Endothelial cell of umbilical vein (primary cell): ENCODE measurements at regions not wholly inside any gene's neighbourhood (a gene's known extent, or its start where the extent isn't known, plus 50 kb on each side); places are given as distances from the start of the nearest gene placed in this dataset.
A peak's percentile ranks its signal among the peaks of the same experiment; 100 is the strongest.

Experiments used
- BruUV-seq: library from RNA; stranded (reverse); fragments of 400-500 nt; replicated peaks from 2 replicates; lab custom pipeline; 2021; lab: Mats Ljungman, UMichigan
- CTCF ChIA-PET: fragments of 300-600, 350-600 bp; sonication (Branson Sonifier 250); formaldehyde crosslinking; loops from one replicate; lab custom pipeline; 2021; ENCODE audit warnings: antibody characterized with exemption, inconsistent platforms; lab: Charles Lee
- POLR2A ChIA-PET: fragments of 300-600, 350-600 bp; sonication (Branson Sonifier 250); formaldehyde crosslinking; loops from one replicate; lab custom pipeline; 2021; ENCODE audit warnings: antibody characterized with exemption, inconsistent platforms; lab: Charles Lee
- DNase-seq: peaks from one replicate; pipeline ENCODE4 v3.0.0-alpha.2; 2011; ENCODE audit warnings: low read depth, low spot score
- FAIRE-seq: peaks from 2 replicates; lab custom pipeline; 2011; peaks lifted over from hg19 to GRCh38; lab: Jason Lieb, UNC
- H2AFZ ChIP-seq: 2 replicates; pipeline ENCODE4 v1.6.0; 2012; ENCODE audit warnings: low read depth, low read length, control low read depth, inconsistent platforms
- H3K27ac ChIP-seq: 2 replicates; pipeline ENCODE4 v1.5.1; 2011; ENCODE audit warnings: low read depth, mild to moderate bottlenecking, control low read depth, low read length, moderate library complexity; ENCODE audit not compliant: insufficient read depth
- H3K27me3 ChIP-seq, 2 experiments: 2 replicates each; pipeline versions ENCODE4 v1.6.0 to v1.6.1; 2011; ENCODE audit warnings: low read length in 2 of 2, mixed read lengths in 1 of 2; ENCODE audit not compliant: control insufficient read depth in 2 of 2, insufficient read depth in 2 of 2
- H3K36me3 ChIP-seq, 2 experiments: 2 replicates in 1 of 2; 3 replicates in 1 of 2; pipeline ENCODE4 v1.5.1; 2011; ENCODE audit warnings: low read length in 2 of 2, mild to moderate bottlenecking in 1 of 2, moderate library complexity in 1 of 2; ENCODE audit not compliant: control insufficient read depth in 2 of 2, insufficient read depth in 2 of 2; ENCODE audit errors: extremely low read depth in 1 of 2
- H3K4me1 ChIP-seq: 3 replicates; pipeline ENCODE4 v1.5.1; 2011; ENCODE audit warnings: mild to moderate bottlenecking, low read length; ENCODE audit not compliant: control insufficient read depth, insufficient read depth; ENCODE audit errors: extremely low read depth
- H3K4me2 ChIP-seq: 2 replicates; pipeline ENCODE4 v1.6.1; 2011; ENCODE audit warnings: low read length, control low read depth, mixed read lengths; ENCODE audit not compliant: insufficient read depth
- H3K4me3 ChIP-seq, 3 experiments: fragments of 200-600 bp in 1 of 3; sonication (generic), shearing (Covaris generic) in 1 of 3; replicated peaks in 1 of 3; 2 replicates each; pipeline ENCODE4 v1.5.1; 2011 to 2016; ENCODE audit warnings: control low read depth in 3 of 3, low read length in 3 of 3, mild to moderate bottlenecking in 2 of 3, inconsistent platforms in 1 of 3, low read depth in 1 of 3, moderate library complexity in 1 of 3; ENCODE audit not compliant: insufficient read depth in 1 of 3
- H3K79me2 ChIP-seq: 2 replicates; pipeline ENCODE4 v1.6.0; 2012; ENCODE audit warnings: low read length, inconsistent platforms; ENCODE audit not compliant: control insufficient read depth, insufficient read depth
- H3K9ac ChIP-seq: replicated peaks from 2 replicates; pipeline ENCODE3; 2011; ENCODE audit warnings: low read length, control low read depth; ENCODE audit not compliant: insufficient read depth; ENCODE audit errors: extremely low read depth
- H3K9me1 ChIP-seq: replicated peaks from 3 replicates; pipeline ENCODE4 v1.6.0; 2011; ENCODE audit warnings: mild to moderate bottlenecking, low read length; ENCODE audit not compliant: control insufficient read depth, insufficient read depth; ENCODE audit errors: extremely low read depth
- H3K9me3 ChIP-seq: replicated peaks from 2 replicates; pipeline ENCODE4 v1.5.1; 2012; ENCODE audit warnings: low read length, inconsistent platforms; ENCODE audit not compliant: control insufficient read depth, insufficient read depth
- H4K20me1 ChIP-seq: replicated peaks from 2 replicates; pipeline ENCODE3; 2011; ENCODE audit warnings: mild to moderate bottlenecking, low read length; ENCODE audit not compliant: control insufficient read depth, insufficient read depth; ENCODE audit errors: extremely low read depth
- EZH2 ChIP-seq: IDR thresholded peaks from 2 replicates; pipeline ENCODE4 v1.6.1; 2012; ENCODE audit warnings: borderline replicate concordance, low read depth, mild to moderate bottlenecking, moderate library complexity, low read length, inconsistent platforms; ENCODE audit not compliant: severe bottlenecking
- FOS ChIP-seq: IDR thresholded peaks from 2 replicates; pipeline ENCODE4 v1.6.1; 2011; ENCODE audit warnings: mild to moderate bottlenecking, low read length, moderate library complexity, borderline replicate concordance; ENCODE audit not compliant: insufficient read depth
- GATA2 ChIP-seq: IDR thresholded peaks from 2 replicates; pipeline ENCODE4 v1.7.0; 2011; ENCODE audit warnings: low read depth, mild to moderate bottlenecking, moderate library complexity, mixed read lengths, low read length; ENCODE audit not compliant: insufficient read length, insufficient read depth
- JUN ChIP-seq: IDR thresholded peaks from 2 replicates; pipeline ENCODE4 v1.6.1; 2011; ENCODE audit warnings: borderline replicate concordance, low read depth; ENCODE audit not compliant: insufficient read length, insufficient read depth
- MYC ChIP-seq: IDR thresholded peaks from one replicate; pipeline ENCODE4 v1.6.1; 2011; ENCODE audit warnings: mild to moderate bottlenecking, low read depth, low read length
- POLR2A ChIP-seq: IDR thresholded peaks from 2 replicates; pipeline ENCODE4 v1.6.1; 2012; ENCODE audit warnings: low read depth, mild to moderate bottlenecking, control low read depth, low read length
- POLR2AphosphoS5 ChIP-seq: IDR thresholded peaks from 2 replicates; pipeline ENCODE4 v1.6.1; 2012; ENCODE audit warnings: low read depth, mild to moderate bottlenecking, control low read depth, low read length, moderate library complexity; ENCODE audit not compliant: insufficient read depth
- dilution Hi-C: fragments of 300-500 bp; cut with MboI; formaldehyde crosslinking; loops from one replicate; pipeline ENCODE4 v1.15.0; 2019; ENCODE audit warnings: low sequenced_read_pairs; ENCODE audit not compliant: extremely low pct_ligation_motif_present
- intact Hi-C: fragments of 100-400 bp; cut with micrococcal nuclease; formaldehyde crosslinking; loops from one replicate; pipeline ENCODE4 v1.10.0; 2022
- TF ChIP-seq, protein P1 (sequence below): IDR thresholded peaks from 2 replicates; pipeline ENCODE4 v1.6.1; 2011; ENCODE audit not compliant: insufficient read depth, insufficient read length
- TF ChIP-seq, protein P2 (sequence below), 2 donors: IDR thresholded peaks; 1 replicate in 1 of 2; 2 replicates in 1 of 2; pipeline ENCODE4 v1.5.1; 2011; ENCODE audit warnings: low read length in 2 of 2, mild to moderate bottlenecking in 2 of 2, moderate library complexity in 2 of 2, control low read depth in 1 of 2, inconsistent platforms in 1 of 2, low read depth in 1 of 2; ENCODE audit not compliant: insufficient read depth in 1 of 2; ENCODE audit errors: extremely low read depth in 1 of 2

DNA sequence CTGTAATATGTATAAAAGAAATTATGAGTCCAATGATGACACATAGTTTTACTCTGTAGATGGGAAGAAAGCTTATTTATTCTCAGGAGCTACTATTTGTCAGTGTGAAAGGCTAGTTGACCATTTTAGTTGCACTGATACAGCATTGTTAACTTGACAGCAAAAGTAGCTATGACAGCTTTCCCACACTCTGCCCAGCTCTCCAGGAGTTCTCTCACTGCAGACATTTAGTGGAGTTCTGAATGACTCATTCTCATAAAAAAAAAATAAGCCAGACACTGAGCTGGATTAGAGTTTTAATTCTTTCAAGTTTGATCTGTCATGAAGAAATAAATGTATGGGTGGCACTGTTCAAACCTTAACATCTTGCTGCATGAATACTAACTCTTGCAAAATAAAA, 77.2 kb upstream of the CFAP20DC start:
- H3K4me2 ChIP-seq, result no peak overlapping the region
- no peaks in the 10 kb centered on the region for H3K36me3 ChIP-seq
- H4K20me1 ChIP-seq, result no peaks in the 10 kb centered on the region
- no peak for TF ChIP-seq JUN
- peak; percentile 21 for TF ChIP-seq FOS
- H3K9me1 ChIP-seq, result no peaks in the 10 kb centered on the region
- POLR2A ChIA-PET, result no interaction called here
- H3K4me1 ChIP-seq, result no peaks in the 10 kb centered on the region
- intact Hi-C loops, result no loop called here
- no TSS peak for BruUV-seq
- DNase-seq, result no peak
- H3K27me3 ChIP-seq, result peaks cover 0 to 2% of the 10 kb centered on the region in 2 experiments
- H2AFZ ChIP-seq, result no peak overlapping the region
- FAIRE-seq, result no peak
- H3K9ac ChIP-seq, result no peak overlapping the region
- H3K27ac ChIP-seq, result no peak overlapping the region
- no peaks in the 10 kb centered on the region for H3K79me2 ChIP-seq
- no peak overlapping the region for H3K4me3 ChIP-seq
- H3K9me3 ChIP-seq, result no peaks in the 10 kb centered on the region
- CTCF ChIA-PET, result interaction anchor here (1.2 kb wide), 2 partner anchors 9 to 11 kb away, joined by 3 read pairs; no protein-coding TSS in a partner anchor
- dilution Hi-C loops, result no loop called here

DNA sequence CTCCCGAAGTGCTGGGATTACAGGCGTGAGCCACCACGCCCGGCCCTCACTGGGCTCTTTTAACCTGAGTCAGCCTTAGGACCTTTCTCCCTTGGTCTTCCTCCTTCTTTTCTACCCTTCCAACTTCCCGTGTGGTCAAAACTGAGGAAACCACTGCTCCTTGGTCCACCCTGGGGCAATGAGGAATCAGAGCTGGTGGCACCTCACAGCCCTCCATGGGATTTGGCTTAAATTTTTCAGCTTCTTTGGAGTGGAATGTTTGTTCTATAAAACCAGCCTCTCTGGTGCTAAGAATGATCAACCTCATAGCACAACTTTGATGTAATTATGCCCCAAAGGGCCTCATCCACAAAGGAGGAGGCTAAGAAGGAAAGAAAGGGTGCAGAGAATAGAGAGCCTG, 76.6 kb upstream of the CFAP20DC start:
- Histone ChIP-seq H3K27me3 (peaks cover 0 to 2% of the 10 kb centered on the region in 2 experiments), H3K9me3 (no peaks in the 10 kb centered on the region), H3K36me3 (no peaks in the 10 kb centered on the region), H3K27ac (no peak overlapping the region), H3K4me1 (no peaks in the 10 kb centered on the region), H4K20me1 (no peaks in the 10 kb centered on the region), H3K4me3 (no peak overlapping the region), H3K9me1 (no peaks in the 10 kb centered on the region), H3K9ac (no peak overlapping the region), H2AFZ (no peak overlapping the region), H3K4me2 (no peak overlapping the region), H3K79me2 (no peaks in the 10 kb centered on the region)
- TF ChIP-seq GATA2 (no peak), MYC (no peak), EZH2 (no peak), JUN (no peak), FOS (no peak), POLR2AphosphoS5 (no peak), POLR2A (no peak)
- TF ChIP-seq, protein P1, sequence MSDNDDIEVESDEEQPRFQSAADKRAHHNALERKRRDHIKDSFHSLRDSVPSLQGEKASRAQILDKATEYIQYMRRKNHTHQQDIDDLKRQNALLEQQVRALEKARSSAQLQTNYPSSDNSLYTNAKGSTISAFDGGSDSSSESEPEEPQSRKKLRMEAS, result no peak
- TF ChIP-seq, protein P2, sequence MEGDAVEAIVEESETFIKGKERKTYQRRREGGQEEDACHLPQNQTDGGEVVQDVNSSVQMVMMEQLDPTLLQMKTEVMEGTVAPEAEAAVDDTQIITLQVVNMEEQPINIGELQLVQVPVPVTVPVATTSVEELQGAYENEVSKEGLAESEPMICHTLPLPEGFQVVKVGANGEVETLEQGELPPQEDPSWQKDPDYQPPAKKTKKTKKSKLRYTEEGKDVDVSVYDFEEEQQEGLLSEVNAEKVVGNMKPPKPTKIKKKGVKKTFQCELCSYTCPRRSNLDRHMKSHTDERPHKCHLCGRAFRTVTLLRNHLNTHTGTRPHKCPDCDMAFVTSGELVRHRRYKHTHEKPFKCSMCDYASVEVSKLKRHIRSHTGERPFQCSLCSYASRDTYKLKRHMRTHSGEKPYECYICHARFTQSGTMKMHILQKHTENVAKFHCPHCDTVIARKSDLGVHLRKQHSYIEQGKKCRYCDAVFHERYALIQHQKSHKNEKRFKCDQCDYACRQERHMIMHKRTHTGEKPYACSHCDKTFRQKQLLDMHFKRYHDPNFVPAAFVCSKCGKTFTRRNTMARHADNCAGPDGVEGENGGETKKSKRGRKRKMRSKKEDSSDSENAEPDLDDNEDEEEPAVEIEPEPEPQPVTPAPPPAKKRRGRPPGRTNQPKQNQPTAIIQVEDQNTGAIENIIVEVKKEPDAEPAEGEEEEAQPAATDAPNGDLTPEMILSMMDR (IDR thresholded peaks at IDR 0.05; ENCODE audit: extremely low read depth in 1 of 2, insufficient read depth in 1 of 2, low read depth in 1 of 2, low read length in 2 of 2), result no peak
- ChIA-PET CTCF (no interaction called here), POLR2A (no interaction called here)
- FAIRE-seq (no peak), DNase-seq (no peak)
- dilution Hi-C loops, result no loop called here
- no TSS peak for BruUV-seq
- intact Hi-C loops, result no loop called here
